ENCODE measurements at regions not wholly inside any gene's neighbourhood (a gene's known extent, or its start where the extent isn't known, plus 50 kb on each side); places are given as distances from the start of the nearest gene placed in this dataset.

GRCh38 chr6:85127168-85127498 lies 322.8 kb upstream of the NT5E start:
- Histone ChIP-seq H3K9me3 (replicated peaks; ENCODE audit: insufficient read depth, low read length) (no peaks in the 10 kb centered on the region), H3K4me1 (ENCODE audit: low read length) (no peaks in the 10 kb centered on the region), H4K20me1 (ENCODE audit: insufficient read depth, low read length) (no peaks in the 10 kb centered on the region), H3K9me2 (replicated peaks; ENCODE audit: insufficient read depth, low read length) (no peaks in the 10 kb centered on the region), H3K27me3 (replicated peaks; ENCODE audit: insufficient read depth, low read length) (no peaks in the 10 kb centered on the region), H3K27ac (ENCODE audit: low read length) (no peak overlapping the region), H3K4me3 (ENCODE audit: low read length) (no peak overlapping the region), H3K9ac (ENCODE audit: low read length) (no peak overlapping the region), H3K79me2 (ENCODE audit: low read length) (no peaks in the 10 kb centered on the region), H3K4me2 (ENCODE audit: low read depth, low read length) (no peak overlapping the region), H3F3A (ENCODE audit: insufficient read depth, low read length) (no peaks in the 10 kb centered on the region), H2AFZ (ENCODE audit: low read length) (no peak overlapping the region), H3K36me3 (replicated peaks; ENCODE audit: insufficient read depth, low read length) (no peaks in the 10 kb centered on the region)
- no peak for TF ChIP-seq CTCF (IDR thresholded peaks at IDR 0.05; ENCODE audit: low read length)
- no peak for TF ChIP-seq EZH2 (optimal IDR thresholded peaks at IDR 0.05; ENCODE audit: low read depth, low read length)
- no peak for TF ChIP-seq EZH2phosphoT487 (IDR thresholded peaks at IDR 0.05; ENCODE audit: low read length)
- DNase-seq = no peak

GRCh38 chr6:85126485-85127167 lies 323.3 kb upstream of the NT5E start:
- Histone ChIP-seq H3K4me2 (ENCODE audit: low read depth, low read length) (peak overlapping the region; percentile 37; the same call in 1 of the 2 replicates), H3K79me2 (ENCODE audit: low read length) (no peaks in the 10 kb centered on the region), H3K27ac (ENCODE audit: low read length) (no peak overlapping the region), H3K9ac (ENCODE audit: low read length) (no peak overlapping the region), H3K4me1 (ENCODE audit: low read length) (no peaks in the 10 kb centered on the region), H3K27me3 (replicated peaks; ENCODE audit: insufficient read depth, low read length) (no peaks in the 10 kb centered on the region), H3K9me2 (replicated peaks; ENCODE audit: insufficient read depth, low read length) (no peaks in the 10 kb centered on the region), H3K4me3 (ENCODE audit: low read length) (peak overlapping the region; percentile 15; the same call in 1 of the 2 replicates), H3K36me3 (replicated peaks; ENCODE audit: insufficient read depth, low read length) (no peaks in the 10 kb centered on the region), H3K9me3 (replicated peaks; ENCODE audit: insufficient read depth, low read length) (no peaks in the 10 kb centered on the region), H3F3A (ENCODE audit: insufficient read depth, low read length) (no peaks in the 10 kb centered on the region), H4K20me1 (ENCODE audit: insufficient read depth, low read length) (no peaks in the 10 kb centered on the region), H2AFZ (ENCODE audit: low read length) (0 out of 2 replicates have a peak overlapping the region, but pooled peaks have one; percentile 31)
- DNase-seq = peak; percentile 24
- peak; percentile 50 for TF ChIP-seq CTCF (IDR thresholded peaks at IDR 0.05; ENCODE audit: low read length)
- no peak for TF ChIP-seq EZH2phosphoT487 (IDR thresholded peaks at IDR 0.05; ENCODE audit: low read length)

- H3K4me2 ChIP-seq (ENCODE audit: low read depth, low read length) = no peak overlapping the region
- no peaks in the 10 kb centered on the region for H3K36me3 ChIP-seq (replicated peaks; ENCODE audit: insufficient read depth, low read length)
- DNase-seq = no peak
- H4K20me1 ChIP-seq (ENCODE audit: insufficient read depth, low read length) = no peaks in the 10 kb centered on the region
- H3K27me3 ChIP-seq (replicated peaks; ENCODE audit: insufficient read depth, low read length) = no peaks in the 10 kb centered on the region
- no peaks in the 10 kb centered on the region for H3K79me2 ChIP-seq (ENCODE audit: low read length)
- H2AFZ ChIP-seq (ENCODE audit: low read length) = no peak overlapping the region
- H3K9me2 ChIP-seq (replicated peaks; ENCODE audit: insufficient read depth, low read length) = no peaks in the 10 kb centered on the region
- H3F3A ChIP-seq (ENCODE audit: insufficient read depth, low read length) = no peaks in the 10 kb centered on the region
- H3K4me1 ChIP-seq (ENCODE audit: low read length) = no peaks in the 10 kb centered on the region
- TF ChIP-seq CTCF (IDR thresholded peaks at IDR 0.05; ENCODE audit: low read length) (no peak), EZH2phosphoT487 (IDR thresholded peaks at IDR 0.05; ENCODE audit: low read length) (no peak), EZH2 (optimal IDR thresholded peaks at IDR 0.05; ENCODE audit: low read depth, low read length) (no peak)
- H3K9me3 ChIP-seq (replicated peaks; ENCODE audit: insufficient read depth, low read length) = no peaks in the 10 kb centered on the region
- H3K27ac ChIP-seq (ENCODE audit: low read length) = no peak overlapping the region
- H3K9ac ChIP-seq (ENCODE audit: low read length) = no peak overlapping the region
- H3K4me3 ChIP-seq (ENCODE audit: low read length) = no peak overlapping the region
Measured at GRCh38 chr6:85125526-85125925, 324.4 kb upstream of the NT5E start.
